GM12878 (cell line): ENCODE measurements at regions not wholly inside any gene's neighbourhood (a gene's known extent, or its start where the extent isn't known, plus 50 kb on each side); places are given as distances from the start of the nearest gene placed in this dataset.

Source experiments
- ATAC-seq: fragments of 200-7000 bp; cut with Tn5 transposase; 3 replicates; pipeline ENCODE4 v1.9.1; 2020; ENCODE audit warnings: mild to moderate bottlenecking, moderate library complexity
- BruUV-seq: library from RNA; stranded (reverse); fragments of 400-500 nt; replicated peaks from 2 replicates; lab custom pipeline; 2021; lab: Mats Ljungman, UMichigan
- CTCF ChIA-PET: fragments of 300-600 bp; sonication (Branson Sonifier 250); formaldehyde crosslinking; extraction: SDS; loops from one replicate; lab custom pipeline; 2021; ENCODE audit warnings: inconsistent platforms; lab: Yijun Ruan, JAX
- POLR2A ChIA-PET: fragments of 350-600 bp; formaldehyde crosslinking; extraction: SDS; loops from one replicate; lab custom pipeline; 2021; ENCODE audit warnings: inconsistent platforms; lab: Charles Lee
- RAD21 ChIA-PET: fragments of 300-600 bp; sonication (Branson Sonifier 250); formaldehyde crosslinking; loops from one replicate; lab custom pipeline; 2023; ENCODE audit warnings: antibody characterized with exemption; ENCODE audit not compliant: unreplicated experiment; lab: Charles Lee
- SMC1A ChIA-PET: fragments of 300-600 bp; sonication (Branson Sonifier 250); formaldehyde crosslinking; loops from one replicate; lab custom pipeline; 2023; ENCODE audit not compliant: unreplicated experiment, uncharacterized antibody; lab: Charles Lee
- DNase-seq: peaks from one replicate; pipeline ENCODE4 v3.0.0-alpha.2; 2011; ENCODE audit warnings: low read depth, low spot score
- FAIRE-seq: peaks from 3 replicates; lab custom pipeline; 2011; peaks lifted over from hg19 to GRCh38; lab: Jason Lieb, UNC
- H2AFZ ChIP-seq: 2 replicates; pipeline ENCODE4 v1.6.0; 2011; ENCODE audit warnings: low read depth, low read length, control low read depth; ENCODE audit not compliant: control insufficient read depth
- H3K27ac ChIP-seq: 2 replicates; pipeline ENCODE4 v1.5.1; 2011; ENCODE audit warnings: control low read depth; ENCODE audit not compliant: control insufficient read depth, insufficient read depth
- H3K27me3 ChIP-seq, 2 experiments: replicated peaks in 1 of 2; 2 replicates each; pipeline versions ENCODE4 v1.6.0 to v1.6.1; 2011; ENCODE audit warnings: low read length in 1 of 2; ENCODE audit not compliant: control insufficient read depth in 2 of 2, insufficient read depth in 2 of 2
- H3K36me3 ChIP-seq, 2 experiments: 2 replicates each; pipeline ENCODE4 v1.5.1; 2011; ENCODE audit warnings: low read length in 1 of 2; ENCODE audit not compliant: control insufficient read depth in 2 of 2, insufficient read depth in 2 of 2
- H3K4me1 ChIP-seq: 2 replicates; pipeline ENCODE4 v1.6.1; 2011; ENCODE audit warnings: mild to moderate bottlenecking, low read length, moderate library complexity, mixed read lengths; ENCODE audit not compliant: control insufficient read depth, insufficient read depth
- H3K4me2 ChIP-seq: 2 replicates; pipeline ENCODE4 v1.6.0; 2011; ENCODE audit warnings: control low read depth; ENCODE audit not compliant: control insufficient read depth, insufficient read depth
- H3K4me3 ChIP-seq: fragments of 200-600 bp; sonication (generic); 2 replicates; pipeline ENCODE4 v1.5.1; 2016
- H3K79me2 ChIP-seq: 2 replicates; pipeline ENCODE4 v1.6.0; 2011; ENCODE audit warnings: low read length; ENCODE audit not compliant: control insufficient read depth, insufficient read depth
- H3K9ac ChIP-seq: 2 replicates; pipeline ENCODE4 v1.8.0; 2011; ENCODE audit warnings: low read length, control low read depth, mixed read lengths; ENCODE audit not compliant: control insufficient read depth, insufficient read depth
- H3K9me3 ChIP-seq: replicated peaks from 3 replicates; pipeline ENCODE4 v1.5.1; 2011; ENCODE audit warnings: mild to moderate bottlenecking, low read length; ENCODE audit not compliant: control insufficient read depth, insufficient read depth
- H4K20me1 ChIP-seq: 2 replicates; pipeline ENCODE4 v1.6.0; 2011; ENCODE audit not compliant: control insufficient read depth, insufficient read depth
- ESRRA ChIP-seq: IDR thresholded peaks from 2 replicates; pipeline ENCODE4 v1.6.1; 2012; ENCODE audit warnings: mild to moderate bottlenecking, low read length, improper control_type of control experiment
- HDAC6 ChIP-seq: fragments of 200-600 bp; sonication (generic); IDR thresholded peaks from one replicate; pipeline ENCODE4 v1.8.0; 2017; ENCODE audit warnings: antibody characterized with exemption; ENCODE audit not compliant: unreplicated experiment
- JUND ChIP-seq: IDR thresholded peaks from 2 replicates; pipeline ENCODE4 v1.6.1; 2012; ENCODE audit warnings: low read depth, mild to moderate bottlenecking, low read length, improper control_type of control experiment, moderate library complexity
- MTA2 ChIP-seq: fragments of 450-650 bp; IDR thresholded peaks from 2 replicates; pipeline ENCODE4 v1.6.1; 2016; ENCODE audit warnings: low read depth, mild to moderate bottlenecking, moderate library complexity
- NR2F1 ChIP-seq: fragments of 450-650 bp; conservative IDR thresholded peaks from 2 replicates; pipeline ENCODE4 v1.6.1; 2017; ENCODE audit warnings: mild to moderate bottlenecking
- NRF1 ChIP-seq: conservative IDR thresholded peaks from 2 replicates; pipeline ENCODE4 v1.6.1; 2011; ENCODE audit warnings: mild to moderate bottlenecking, low read depth, low read length, improper control_type of control experiment
- RB1 ChIP-seq: fragments of 450-650 bp; formaldehyde crosslinking; IDR thresholded peaks from 2 replicates; pipeline ENCODE4 v1.6.1; 2017; ENCODE audit warnings: mild to moderate bottlenecking, borderline replicate concordance
- SIX5 ChIP-seq: IDR thresholded peaks from 2 replicates; pipeline ENCODE4 v1.6.1; 2011; ENCODE audit warnings: mild to moderate bottlenecking, low read depth, low read length, moderate library complexity; ENCODE audit not compliant: severe bottlenecking
- SREBF1 ChIP-seq: IDR thresholded peaks from 2 replicates; pipeline ENCODE4 v1.6.1; 2012; ENCODE audit warnings: mild to moderate bottlenecking, low read length
- SREBF2 ChIP-seq: IDR thresholded peaks from 2 replicates; pipeline ENCODE4 v1.6.1; 2012; ENCODE audit warnings: mild to moderate bottlenecking, low read length
- STAT3 ChIP-seq: IDR thresholded peaks from 2 replicates; pipeline ENCODE4 v1.6.1; 2011; ENCODE audit warnings: low read depth, low read length, improper control_type of control experiment
- USF2 ChIP-seq: IDR thresholded peaks from 2 replicates; pipeline ENCODE4 v1.6.1; 2011; ENCODE audit warnings: low read depth, low read length, improper control_type of control experiment, borderline replicate concordance
- ZBTB40 ChIP-seq: fragments of 450-650 bp; IDR thresholded peaks from 2 replicates; pipeline ENCODE4 v1.6.1; 2016; ENCODE audit warnings: mild to moderate bottlenecking, moderate library complexity, borderline replicate concordance
- ZNF217 ChIP-seq: fragments of 450-650 bp; IDR thresholded peaks from 2 replicates; pipeline ENCODE4 v1.6.1; 2017; ENCODE audit warnings: antibody characterized with exemption, mild to moderate bottlenecking
- ZNF622 ChIP-seq: fragments of 450-650 bp; IDR thresholded peaks from 2 replicates; pipeline ENCODE4 v1.6.1; 2017; ENCODE audit warnings: mild to moderate bottlenecking, inconsistent platforms
- ZNF687 ChIP-seq: fragments of 450-650 bp; IDR thresholded peaks from 2 replicates; pipeline ENCODE4 v1.6.1; 2017; ENCODE audit warnings: mild to moderate bottlenecking, moderate library complexity
- ZSCAN29 ChIP-seq: fragments of 450-650 bp; IDR thresholded peaks from 2 replicates; pipeline ENCODE4 v1.6.1; 2017; ENCODE audit warnings: mild to moderate bottlenecking, moderate library complexity
- WGBS: methylation state at CpG from one replicate; pipeline ENCODE4 v1.1.6; 2016; ENCODE audit warnings: low lambda C conversion rate; ENCODE audit not compliant: insufficient replicate concordance, insufficient coverage; ENCODE audit errors: missing lambda C conversion rate; 5-methylcytosine and 5-hydroxymethylcytosine counted together
- in situ Hi-C: fragments of 300-500 bp; cut with MboI; formaldehyde crosslinking; loops from 9 replicates; pipeline ENCODE4 v1.14.3; 2018; ENCODE audit warnings: mixed read lengths
- intact Hi-C: fragments of 100-400 bp; cut with micrococcal nuclease; formaldehyde crosslinking; loops from one replicate; pipeline ENCODE4 v1.14.2; 2022; ENCODE audit not compliant: unreplicated experiment

GRCh38 chr7:67512481-67512880 lies 515.8 kb downstream of the TYW1 start:
- H3K4me3 ChIP-seq, result no peak overlapping the region
- no peaks in the 10 kb centered on the region for H3K27me3 ChIP-seq
- 24% methylated on average over 7 of the region's 7 CpGs for WGBS
- CTCF ChIA-PET, result interaction anchor here (1.2 kb wide), 1 partner anchor 29 kb away, joined by 4 read pairs; no protein-coding TSS in a partner anchor
- POLR2A ChIA-PET, result no interaction called here
- DNase-seq (no peak), FAIRE-seq (no peak), ATAC-seq (no peak)
- H3K9ac ChIP-seq, result no peak overlapping the region
- in situ Hi-C loops, result no loop called here
- H3K4me2 ChIP-seq, result no peak overlapping the region
- RAD21 ChIA-PET, result no interaction called here
- intact Hi-C loops, result no loop called here
- H3K36me3 ChIP-seq, result no peaks in the 10 kb centered on the region
- no peaks in the 10 kb centered on the region for H3K4me1 ChIP-seq
- no TSS peak for BruUV-seq
- no peak overlapping the region for H2AFZ ChIP-seq
- H3K79me2 ChIP-seq, result no peaks in the 10 kb centered on the region
- SMC1A ChIA-PET, result no interaction called here
- no peaks in the 10 kb centered on the region for H4K20me1 ChIP-seq
- H3K9me3 ChIP-seq, result no peaks in the 10 kb centered on the region
- H3K27ac ChIP-seq, result no peak overlapping the region
- TF ChIP-seq HDAC6, result no peak
- TF ChIP-seq SREBF2, result no peak
- TF ChIP-seq ESRRA, result no peak
- TF ChIP-seq SIX5, result no peak
- no peak for TF ChIP-seq NR2F1
- no peak for TF ChIP-seq ZBTB40
- TF ChIP-seq ZSCAN29, result no peak
- no peak for TF ChIP-seq ZNF622
- no peak for TF ChIP-seq ZNF687
- TF ChIP-seq MTA2, result no peak
- TF ChIP-seq SREBF1, result no peak
- no peak for TF ChIP-seq NRF1
- TF ChIP-seq JUND, result no peak
- TF ChIP-seq USF2, result no peak
- TF ChIP-seq RB1, result no peak
- TF ChIP-seq ZNF217, result no peak
- no peak for TF ChIP-seq STAT3
